ENCODE measurements at regions not wholly inside any gene's neighbourhood (a gene's known extent, or its start where the extent isn't known, plus 50 kb on each side); places are given as distances from the start of the nearest gene placed in this dataset.

- intact Hi-C loops (cut with micrococcal nuclease; ENCODE audit: unreplicated experiment) = no loop called here
- Histone ChIP-seq H3K4me2 (ENCODE audit: low read depth, low read length) (no peak overlapping the region), H3K36me3 (replicated peaks in 1 of 2; ENCODE audit: control insufficient read depth in 1 of 2, insufficient read depth in 2 of 2, low read length in 2 of 2) (peaks cover 0 to 2% of the 10 kb centered on the region in 2 experiments; a peak in 1 of 5 replicates), H3K4me3 (replicated peaks in 1 of 3; ENCODE audit: insufficient read depth in 1 of 3, low read depth in 2 of 3, low read length in 3 of 3) (no peak overlapping the region), H2AFZ (ENCODE audit: low read length) (no peak overlapping the region), H3K9ac (ENCODE audit: insufficient read depth, low read depth, low read length) (no peak overlapping the region), H3K27me3 (ENCODE audit: control insufficient read depth in 1 of 2, insufficient read depth in 2 of 2, low read length in 2 of 2) (no peaks in the 10 kb centered on the region), H3K27ac (ENCODE audit: extremely low read length, insufficient read depth, low read length) (no peak overlapping the region), H4K20me1 (ENCODE audit: insufficient read depth, low read length) (no peaks in the 10 kb centered on the region), H3K9me3 (ENCODE audit: low read length) (no peaks in the 10 kb centered on the region), H3K79me2 (ENCODE audit: insufficient read depth, low read length) (no peaks in the 10 kb centered on the region), H3K4me1 (ENCODE audit: insufficient read depth, low read length) (peaks cover 16% of the 10 kb centered on the region)
- 60% methylated on average over 2 of the region's 2 CpGs for WGBS (ENCODE audit: low lambda C conversion rate)
- peak; percentile 29 for DNase-seq (ENCODE audit: low spot score)
- POLR2A ChIA-PET = interaction anchor here (0.9 kb wide), 1 partner anchor 162 kb away, joined by 3 read pairs; no protein-coding TSS in a partner anchor
- no peak for FAIRE-seq
- ATAC-seq = no peak
- no peak for TF ChIP-seq TBX2 (CRISPR knock-in tag; IDR thresholded peaks at IDR 0.05; ENCODE audit: borderline replicate concordance)
- TF ChIP-seq NCOA1 (CRISPR knock-in tag; IDR thresholded peaks at IDR 0.05) = no peak
- CTCF ChIA-PET (ENCODE audit: low intra/inter-chr PET ratio, low total read pairs) = no interaction called here
- no TSS peak for BruUV-seq (replicated peaks)
- in situ Hi-C loops (cut with HindIII; ENCODE audit: extremely low pct_ligation_motif_present, low pct_unique_long_range_greater_than_20kb) = no loop called here
These were observed 160.1 kb upstream of the SPRY4 start for GRCh38 chr5:142484821-142485387.

DNA sequence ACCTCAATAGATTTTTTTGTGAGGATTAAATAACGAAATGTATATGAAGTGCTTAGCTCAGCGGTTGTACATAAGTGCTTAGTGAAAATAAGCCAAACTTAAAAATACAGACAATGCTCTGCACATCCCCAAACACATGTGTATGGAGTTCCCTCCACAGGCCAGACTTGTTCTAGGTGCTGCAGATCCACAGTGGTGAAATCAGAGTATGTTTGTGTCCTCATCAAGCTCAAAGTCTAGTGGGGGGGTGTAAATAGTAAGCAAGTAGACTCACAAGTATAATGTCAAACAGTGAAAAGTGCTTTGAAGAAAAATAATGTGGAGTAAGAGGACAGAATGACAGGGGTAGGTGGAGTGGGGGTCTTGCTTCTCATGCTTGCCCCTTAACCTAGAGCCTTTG, 157.4 kb upstream of the SPRY4 start:
- no peak overlapping the region for H3K4me3 ChIP-seq (replicated peaks in 1 of 3; ENCODE audit: insufficient read depth in 1 of 3, low read depth in 2 of 3, low read length in 3 of 3)
- H3K9me3 ChIP-seq (ENCODE audit: low read length) = peaks cover 9% of the 10 kb centered on the region
- no peak overlapping the region for H3K4me2 ChIP-seq (ENCODE audit: low read depth, low read length)
- no peak for FAIRE-seq
- no peaks in the 10 kb centered on the region for H4K20me1 ChIP-seq (ENCODE audit: insufficient read depth, low read length)
- peak; percentile 69 for DNase-seq (ENCODE audit: low spot score)
- no TSS peak for BruUV-seq (replicated peaks)
- peaks cover 19% of the 10 kb centered on the region for H3K4me1 ChIP-seq (ENCODE audit: insufficient read depth, low read length)
- H3K36me3 ChIP-seq (replicated peaks in 1 of 2; ENCODE audit: control insufficient read depth in 1 of 2, insufficient read depth in 2 of 2, low read length in 2 of 2) = peaks cover 0 to 1% of the 10 kb centered on the region in 2 experiments; a peak in 1 of 5 replicates
- CTCF ChIA-PET (ENCODE audit: low intra/inter-chr PET ratio, low total read pairs) = no interaction called here
- H3K27me3 ChIP-seq (ENCODE audit: control insufficient read depth in 1 of 2, insufficient read depth in 2 of 2, low read length in 2 of 2) = no peaks in the 10 kb centered on the region
- no peak overlapping the region for H3K27ac ChIP-seq (ENCODE audit: extremely low read length, insufficient read depth, low read length)
- WGBS (ENCODE audit: low lambda C conversion rate) = 76% methylated on average over 2 of the region's 2 CpGs
- no peak overlapping the region for H2AFZ ChIP-seq (ENCODE audit: low read length)
- H3K79me2 ChIP-seq (ENCODE audit: insufficient read depth, low read length) = no peaks in the 10 kb centered on the region
- in situ Hi-C loops (cut with HindIII; ENCODE audit: extremely low pct_ligation_motif_present, low pct_unique_long_range_greater_than_20kb) = no loop called here
- intact Hi-C loops (cut with micrococcal nuclease; ENCODE audit: unreplicated experiment) = no loop called here
- peak; percentile 85 for ATAC-seq
- H3K9ac ChIP-seq (ENCODE audit: insufficient read depth, low read depth, low read length) = no peak overlapping the region
- POLR2A ChIA-PET = interaction anchor here (1.2 kb wide), 1 partner anchor 120 kb away, joined by 4 read pairs; no protein-coding TSS in a partner anchor
- TF ChIP-seq MTA3 (CRISPR knock-in tag; IDR thresholded peaks at IDR 0.05) (no peak), ZNF740 (CRISPR knock-in tag; IDR thresholded peaks at IDR 0.05) (peak; percentile 46; the same call in 1 of the 2 replicates), GFI1 (CRISPR knock-in tag; IDR thresholded peaks at IDR 0.05; ENCODE audit: borderline replicate concordance) (peak; percentile 85), MAFK (conservative IDR thresholded peaks at IDR 0.05 in 1 of 2, IDR thresholded peaks at IDR 0.05 in 1 of 2; ENCODE audit: low read length in 2 of 2) (peak; percentile 19 to 78; a peak in 3 of 4 replicates), TERF1 (CRISPR knock-in tag; IDR thresholded peaks at IDR 0.05) (no peak), HNF4A (CRISPR knock-in tag; IDR thresholded peaks at IDR 0.05) (peak; percentile 56), ATRX (CRISPR knock-in tag; IDR thresholded peaks at IDR 0.05; ENCODE audit: borderline replicate concordance) (no peak), RAD21 (CRISPR knock-in tag; IDR thresholded peaks at IDR 0.05) (no peak), NFYC (CRISPR knock-in tag; IDR thresholded peaks at IDR 0.05) (no peak), TEF (CRISPR knock-in tag; IDR thresholded peaks at IDR 0.05) (no peak)
- TF ChIP-seq, protein P1, sequence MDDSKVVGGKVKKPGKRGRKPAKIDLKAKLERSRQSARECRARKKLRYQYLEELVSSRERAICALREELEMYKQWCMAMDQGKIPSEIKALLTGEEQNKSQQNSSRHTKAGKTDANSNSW (CRISPR knock-in tag; IDR thresholded peaks at IDR 0.05; ENCODE audit: borderline replicate concordance) = no peak
- TF ChIP-seq, protein P2, sequence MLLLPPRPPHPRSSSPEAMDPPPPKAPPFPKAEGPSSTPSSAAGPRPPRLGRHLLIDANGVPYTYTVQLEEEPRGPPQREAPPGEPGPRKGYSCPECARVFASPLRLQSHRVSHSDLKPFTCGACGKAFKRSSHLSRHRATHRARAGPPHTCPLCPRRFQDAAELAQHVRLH (CRISPR knock-in tag; IDR thresholded peaks at IDR 0.05; ENCODE audit: borderline replicate concordance, low read depth) = no peak
